ENCODE measurements at regions not wholly inside any gene's neighbourhood (a gene's known extent, or its start where the extent isn't known, plus 50 kb on each side); places are given as distances from the start of the nearest gene placed in this dataset.
"Not testable (repeated sequence)": the region's sequence is repeated elsewhere in the genome, so short reads cannot be mapped to it uniquely, and the experiment has no call there.

DNA sequence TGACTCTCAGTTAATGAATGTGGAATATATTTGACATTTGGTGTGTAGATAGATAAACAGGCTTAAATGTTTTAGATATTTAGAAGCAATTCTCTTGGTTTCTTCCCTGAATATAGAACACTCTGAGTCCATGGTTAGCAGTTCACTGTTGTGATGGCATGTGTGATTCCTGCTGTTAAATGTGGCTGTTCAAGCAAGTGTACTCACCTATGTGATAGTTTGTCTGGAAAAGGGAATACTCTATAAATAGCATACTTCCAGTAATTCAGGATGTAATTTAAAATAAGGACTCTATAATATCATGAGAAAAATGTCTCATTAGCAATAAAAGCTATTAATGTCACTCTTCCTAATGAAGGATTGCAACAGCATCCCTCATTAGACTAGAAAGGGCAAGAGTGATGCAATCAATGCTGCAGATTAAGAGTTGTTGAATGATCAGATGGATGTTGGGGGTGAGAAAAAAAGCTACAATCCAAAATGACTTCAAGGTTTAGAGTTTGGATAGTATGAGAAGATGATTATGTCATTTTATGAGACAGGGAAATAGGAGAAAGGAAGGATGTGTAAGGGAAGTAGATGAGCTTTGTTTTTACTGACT is 201.8 kb upstream of the WDFY3 start:
- DNase-seq, result no peak

DNA sequence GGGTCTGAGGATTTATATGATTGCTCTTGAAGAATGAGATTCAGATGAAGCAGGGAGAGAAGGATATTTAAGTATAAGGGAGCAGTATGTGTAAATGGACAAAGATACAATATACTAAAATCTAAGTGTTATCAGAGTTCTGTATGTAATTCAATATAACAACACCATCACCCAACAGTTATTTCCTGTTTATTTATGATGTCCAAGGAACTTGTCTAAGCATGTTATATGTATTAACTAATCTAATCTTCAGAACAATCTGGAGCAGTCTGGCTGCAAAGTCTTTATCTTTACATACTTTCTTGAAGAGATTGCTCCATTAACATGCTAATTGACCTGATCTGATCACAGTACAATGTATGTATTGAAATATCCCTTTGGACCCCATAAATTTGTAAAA is 203.8 kb upstream of the WDFY3 start:
- DNase-seq, result no peak

DNA sequence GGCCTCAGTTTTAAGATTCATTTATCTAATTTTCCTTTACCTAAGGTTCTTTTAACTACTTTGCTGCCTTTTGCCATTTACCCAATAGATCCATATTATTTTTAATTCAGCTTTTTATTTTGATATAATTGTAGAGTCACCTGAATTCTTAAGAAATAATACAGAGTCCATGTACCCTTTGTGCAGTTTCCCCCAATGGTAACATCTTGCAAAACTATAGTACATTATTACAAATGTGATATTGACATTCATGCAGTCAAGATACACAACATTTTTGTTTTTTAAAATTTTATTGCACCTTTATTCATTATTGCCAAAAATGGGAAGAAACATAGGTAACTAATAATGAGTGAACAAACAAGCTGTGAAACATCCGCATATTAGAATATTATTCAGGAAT is 208.7 kb upstream of the WDFY3 start:
- no peak for DNase-seq

DNA sequence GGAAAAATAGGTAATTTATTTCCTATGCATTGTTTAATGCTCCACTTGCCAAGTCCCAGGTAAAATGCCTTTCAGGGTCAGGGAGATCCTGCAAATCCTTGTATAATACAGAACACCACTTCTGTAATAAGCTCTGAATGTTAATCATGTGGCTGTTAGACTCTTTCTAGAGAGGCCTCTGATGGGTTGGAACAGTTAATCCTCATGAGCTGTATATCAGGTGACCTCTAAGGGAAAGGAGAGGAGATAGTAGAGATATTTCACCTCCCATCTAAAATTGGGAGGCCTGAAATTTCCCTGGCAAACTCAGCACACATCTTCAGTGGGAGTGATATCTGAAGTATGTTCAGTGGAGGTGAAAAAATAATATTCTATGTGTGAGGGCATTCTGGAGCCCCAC is 210.6 kb upstream of the WDFY3 start:
- no peak for DNase-seq

DNA sequence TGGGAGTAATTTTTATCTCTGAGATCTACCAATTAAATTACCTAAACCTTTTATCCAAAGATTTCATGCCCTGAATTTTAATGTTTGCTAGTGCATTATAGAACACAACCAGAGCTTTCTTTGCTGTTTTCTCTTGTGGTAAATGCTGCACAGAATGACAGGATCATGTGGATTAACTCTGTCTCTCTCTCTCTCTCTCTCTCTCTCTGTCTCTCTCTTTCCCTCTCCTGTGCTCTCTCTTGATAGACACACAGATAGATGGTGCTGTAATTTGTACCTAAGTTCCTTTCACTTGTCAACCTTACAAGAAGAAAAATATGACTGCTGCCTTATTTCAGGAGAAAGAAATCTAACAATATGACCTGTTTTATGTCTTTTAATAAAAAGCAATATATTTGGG is 211.2 kb upstream of the WDFY3 start:
- DNase-seq, result no peak

DNA sequence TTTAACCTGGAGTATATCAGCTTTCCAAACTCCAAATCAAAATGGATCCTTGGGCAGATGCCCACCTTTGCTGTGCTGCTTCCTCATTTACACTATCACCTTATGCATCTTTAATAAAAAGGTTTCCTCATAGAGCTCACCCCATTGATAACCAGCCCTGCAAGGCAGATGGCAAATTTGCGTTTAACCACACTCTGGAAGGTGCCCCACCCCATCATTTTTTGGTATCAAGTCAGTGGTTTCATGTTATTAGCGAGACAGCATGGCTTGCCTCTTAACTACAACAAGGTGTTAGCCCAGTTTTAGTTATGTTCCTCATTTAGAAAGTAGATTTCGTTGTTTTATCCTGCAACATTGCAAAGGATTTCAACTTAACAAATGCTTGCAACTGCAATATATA is 214.0 kb upstream of the WDFY3 start:
- no peak for DNase-seq

DNA sequence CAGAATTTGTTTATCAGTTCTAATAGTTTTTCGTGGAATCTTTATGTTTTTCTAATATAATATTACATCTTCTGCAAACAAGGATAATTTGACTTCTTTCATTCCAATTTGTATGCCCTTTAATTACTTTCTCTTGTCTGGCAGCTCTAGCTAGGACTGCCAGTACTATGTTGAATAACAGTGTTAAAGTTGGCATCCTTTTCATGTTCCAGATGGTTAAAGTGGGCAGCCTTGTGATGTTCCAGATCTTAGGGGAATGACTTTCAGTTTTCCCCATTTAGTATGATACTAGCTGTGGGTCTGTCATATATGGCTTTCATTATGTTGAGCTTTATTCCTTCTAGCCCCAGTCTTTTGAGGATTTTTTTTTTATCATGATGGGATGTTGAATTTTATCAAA is 220.6 kb upstream of the WDFY3 start:
- no peak for DNase-seq

DNA sequence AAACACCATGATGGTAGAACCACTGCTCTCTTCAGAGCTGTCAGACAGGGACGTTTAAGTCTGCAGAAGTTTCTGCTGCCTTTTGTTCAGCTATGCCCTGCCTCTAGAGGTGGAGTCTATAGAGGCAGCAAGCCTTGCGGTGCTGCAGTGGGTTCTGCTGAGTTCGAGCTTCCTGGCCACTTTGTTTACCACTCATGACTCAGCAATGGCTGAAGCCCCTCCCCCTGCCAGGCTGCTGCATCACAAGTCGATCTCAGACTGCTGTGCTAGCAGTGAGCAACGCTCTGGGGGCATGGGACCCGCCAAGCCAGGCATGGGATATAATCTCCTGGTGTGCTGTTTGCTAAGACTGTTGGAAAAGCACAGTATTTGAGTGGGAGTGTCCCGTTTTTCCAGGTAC is 229.5 kb upstream of the WDFY3 start:
- not testable (repeated sequence) for DNase-seq

DNA sequence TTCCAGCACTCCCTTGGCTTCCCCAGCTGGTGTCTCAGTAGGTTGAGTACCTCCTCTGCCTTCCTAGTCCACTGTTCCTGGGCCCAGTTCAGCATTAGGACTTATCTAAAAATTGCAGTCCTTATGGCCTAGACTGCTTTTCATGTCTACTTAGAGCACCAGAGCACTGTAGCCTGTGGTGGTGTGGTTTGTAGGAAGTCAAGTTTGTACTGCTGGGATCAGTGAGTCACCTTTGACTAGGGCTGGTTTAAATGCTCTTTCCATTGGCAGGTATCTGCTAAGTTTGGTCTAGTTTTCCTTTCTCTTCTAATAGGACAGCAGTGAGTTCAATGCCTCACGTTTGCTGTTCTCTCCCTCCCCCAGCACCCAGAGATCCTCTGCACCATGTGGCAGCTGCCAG is 233.6 kb upstream of the WDFY3 start:
- no peak for DNase-seq

DNA sequence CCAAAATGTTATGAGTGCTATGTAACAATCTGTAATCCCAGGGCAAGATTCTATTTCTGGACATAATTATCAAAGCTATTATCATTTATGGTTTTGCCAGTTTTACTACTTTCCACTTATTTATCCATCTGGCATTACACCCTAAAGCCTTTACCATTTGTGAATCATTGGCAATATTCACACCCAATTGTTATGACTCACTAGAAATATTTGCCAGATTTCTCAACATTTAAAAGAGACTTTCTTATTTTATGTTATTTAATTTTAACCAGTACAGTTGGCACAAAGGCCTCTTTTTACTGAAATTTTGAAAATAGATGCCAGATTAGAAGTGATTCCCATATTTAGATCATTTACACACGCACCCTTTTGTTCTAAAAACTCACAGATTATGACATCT is 242.7 kb upstream of the WDFY3 start:
- no peak for DNase-seq

DNA sequence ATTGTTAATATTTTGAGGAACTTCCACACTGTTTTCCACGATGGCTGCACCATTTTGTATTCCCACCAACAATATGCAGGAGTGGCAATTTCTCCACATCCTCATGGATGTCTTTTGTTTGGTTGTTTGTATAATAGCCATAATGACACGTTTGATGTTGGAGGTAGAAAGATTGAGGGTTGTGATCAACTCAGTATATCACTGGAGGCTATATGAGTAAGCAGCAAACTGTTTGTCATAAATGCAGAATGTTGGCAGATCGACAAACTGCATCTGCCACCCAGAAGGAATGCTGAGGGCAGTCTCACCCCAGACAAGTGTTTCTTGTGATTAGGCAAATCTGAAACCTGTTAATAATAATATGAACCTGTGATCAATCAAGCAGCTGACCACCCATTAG is 243.9 kb upstream of the WDFY3 start:
- DNase-seq, result no peak

DNA sequence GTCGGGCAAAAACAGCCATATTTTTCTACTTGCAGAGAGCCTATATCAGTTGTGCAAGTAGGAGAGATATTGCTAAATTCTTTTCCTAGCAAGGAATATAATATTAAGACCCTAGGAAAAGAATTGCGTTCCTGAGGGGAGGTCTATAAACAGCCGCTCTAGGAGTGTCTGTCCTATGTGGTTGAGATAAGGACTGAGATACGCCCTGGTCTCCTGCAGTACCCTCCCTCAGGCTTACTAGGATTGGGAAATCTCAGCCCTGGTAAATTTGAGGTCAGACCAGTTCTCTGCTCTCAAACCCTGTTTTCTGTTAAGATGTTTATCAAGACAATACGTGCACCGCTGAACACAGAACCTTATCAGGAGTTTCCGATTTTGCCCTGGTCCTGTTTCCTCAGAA is 250.1 kb upstream of the WDFY3 start:
- not testable (repeated sequence) for DNase-seq

DNA sequence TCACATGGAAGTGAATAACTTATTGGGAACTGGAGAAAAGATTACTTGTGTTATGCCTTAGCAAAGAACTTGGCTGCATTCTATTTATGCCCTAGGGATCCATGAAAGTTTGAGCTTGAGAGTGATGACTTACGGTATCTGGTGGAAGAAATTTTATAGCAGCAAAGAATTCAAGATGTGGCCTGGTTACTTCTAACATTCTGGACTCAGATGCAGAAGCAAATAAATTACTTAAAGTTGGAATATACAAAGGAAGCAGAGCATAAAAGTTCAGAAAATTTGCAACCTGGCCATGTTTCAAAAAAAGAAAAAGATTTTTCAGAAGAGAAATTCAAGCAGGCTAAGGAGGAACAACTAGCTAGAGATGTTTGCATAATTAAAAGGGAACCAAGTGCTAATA is 252.3 kb upstream of the WDFY3 start:
- DNase-seq, result no peak

DNA sequence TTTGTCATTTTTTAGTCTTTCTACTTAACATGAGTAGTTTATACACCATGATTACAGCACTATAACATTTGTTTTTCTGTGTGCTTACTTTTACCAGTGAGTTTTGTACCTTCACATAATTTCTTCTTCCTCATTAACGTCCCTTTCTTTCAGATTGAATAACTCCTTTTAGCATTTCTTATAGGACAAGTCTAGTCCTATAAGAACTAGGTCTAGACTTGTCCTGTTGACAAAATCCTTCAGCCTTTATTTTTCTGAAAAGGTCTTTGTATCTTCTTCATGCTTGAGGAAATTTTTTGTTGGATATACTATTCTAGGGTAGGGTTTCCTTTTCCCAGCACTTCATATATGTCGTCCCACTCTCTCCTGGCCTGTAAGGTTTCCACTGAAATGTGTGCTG is 253.3 kb upstream of the ARHGAP24 start:
- DNase-seq, result no peak

DNA sequence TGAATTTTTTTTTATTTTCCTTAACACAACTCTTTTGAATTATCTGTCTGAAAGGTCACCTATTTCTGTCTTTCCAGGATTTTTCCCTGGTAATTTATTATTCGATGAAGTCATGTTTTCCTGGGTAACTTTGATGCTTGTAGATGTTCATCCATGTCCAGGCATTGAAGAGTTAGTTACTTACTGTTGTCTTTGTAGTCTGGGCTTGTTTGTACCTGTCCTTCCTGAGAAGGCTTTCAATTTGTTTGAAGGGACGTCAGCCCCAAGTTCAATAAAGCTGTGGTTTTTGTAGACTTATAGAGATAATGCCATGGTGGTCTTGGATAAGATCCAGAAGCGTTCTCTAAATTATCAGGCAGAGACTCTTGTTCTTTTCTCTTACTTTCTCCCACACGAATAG is 252.4 kb upstream of the ARHGAP24 start:
- no peak for DNase-seq

DNA sequence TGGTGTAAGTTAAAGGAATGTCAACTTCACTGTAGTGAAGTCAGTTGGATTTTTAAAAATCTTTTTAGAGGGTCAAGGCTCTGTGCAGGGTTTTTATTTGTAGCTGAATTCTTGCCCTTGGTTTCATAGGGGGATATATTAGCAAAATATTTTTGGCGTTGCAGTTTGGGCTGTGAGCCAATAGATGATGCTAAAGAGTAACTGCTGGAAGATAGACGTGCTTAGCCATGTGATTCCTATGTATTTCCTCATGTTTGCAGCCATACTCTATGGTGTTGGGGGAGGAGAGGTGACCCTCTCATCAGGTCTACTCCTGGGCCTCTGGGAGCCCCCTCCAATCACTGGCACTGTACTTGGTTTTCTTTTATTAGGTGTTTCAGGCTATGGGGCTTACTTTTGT is 246.7 kb upstream of the ARHGAP24 start:
- DNase-seq, result no peak

DNA sequence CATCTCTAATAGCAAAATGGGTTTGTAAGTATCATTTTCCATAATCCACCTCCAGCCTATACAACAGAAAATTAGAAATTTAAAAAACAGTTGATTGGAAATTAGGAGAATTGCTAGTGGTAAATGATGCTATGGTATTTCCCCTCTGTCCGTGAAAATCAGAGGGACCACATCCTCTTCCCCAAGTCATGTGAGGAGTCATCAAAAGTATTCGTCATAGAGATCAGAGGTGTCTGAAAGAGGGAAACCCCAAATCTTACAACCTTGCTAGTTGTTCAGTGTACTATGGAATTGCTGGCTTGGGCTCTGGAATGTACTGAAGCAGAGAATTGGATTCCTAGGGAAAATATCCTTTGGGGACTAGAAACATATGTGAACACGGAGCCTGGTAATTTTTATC is 241.4 kb upstream of the ARHGAP24 start:
- no peak for DNase-seq

DNA sequence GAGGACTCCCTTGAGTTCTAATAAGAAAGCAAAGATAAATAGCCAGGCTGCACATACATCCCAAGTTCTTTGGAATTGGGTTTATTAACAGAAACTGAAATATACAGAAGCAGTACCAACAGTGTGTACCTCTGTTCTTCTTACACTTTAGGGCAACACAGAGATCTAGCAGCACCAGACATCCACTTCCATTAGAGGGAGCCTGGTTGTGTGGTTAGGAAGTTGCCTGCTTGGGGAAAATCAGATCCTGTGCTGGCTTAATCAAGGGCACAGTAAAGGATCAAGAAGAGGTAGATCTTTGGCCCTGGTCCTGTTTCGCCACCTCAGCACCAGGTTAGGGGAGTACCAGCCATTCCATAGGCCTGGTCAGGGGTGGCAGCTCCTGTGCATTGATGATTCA is 231.1 kb upstream of the ARHGAP24 start:
- no peak for DNase-seq

DNA sequence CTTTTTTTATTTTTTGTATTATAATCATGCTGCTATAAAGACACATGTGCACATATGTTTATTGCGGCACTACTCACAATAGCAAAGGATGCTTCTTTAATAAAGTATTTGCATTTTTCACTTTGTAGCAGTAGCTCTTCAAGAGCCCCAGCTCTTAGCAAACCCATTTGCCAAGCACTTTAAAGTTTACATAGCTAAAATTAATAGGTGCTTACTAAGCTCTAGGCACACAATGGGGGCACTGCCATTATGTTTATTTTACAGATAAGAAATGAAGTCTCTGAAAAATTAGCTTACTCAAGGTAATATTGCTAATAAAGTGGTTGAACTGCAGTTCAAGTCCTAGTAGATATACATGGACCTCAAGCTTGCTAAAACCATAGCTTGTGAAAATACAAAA is 230.3 kb upstream of the ARHGAP24 start:
- no peak for DNase-seq

DNA sequence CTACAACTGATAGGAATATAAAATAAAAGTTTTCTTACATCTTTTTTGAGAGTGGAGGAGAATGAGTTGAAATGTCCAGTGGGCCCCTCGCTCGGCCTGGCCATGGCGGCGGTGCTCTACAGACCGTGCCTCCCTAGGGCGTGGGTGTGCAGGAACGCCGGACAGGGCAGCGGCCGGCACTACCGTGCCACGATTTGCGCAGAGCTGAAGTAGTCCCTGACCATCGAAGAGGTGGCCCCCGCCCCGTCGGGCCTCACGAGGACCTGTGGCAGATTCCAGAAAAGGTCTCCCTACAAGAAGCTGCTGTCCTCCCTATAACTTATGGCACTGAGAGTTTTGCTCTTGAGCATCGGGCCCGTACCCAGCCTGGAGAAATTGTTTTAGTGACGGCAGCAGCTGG is 228.9 kb upstream of the ARHGAP24 start:
- DNase-seq, result no peak

DNA sequence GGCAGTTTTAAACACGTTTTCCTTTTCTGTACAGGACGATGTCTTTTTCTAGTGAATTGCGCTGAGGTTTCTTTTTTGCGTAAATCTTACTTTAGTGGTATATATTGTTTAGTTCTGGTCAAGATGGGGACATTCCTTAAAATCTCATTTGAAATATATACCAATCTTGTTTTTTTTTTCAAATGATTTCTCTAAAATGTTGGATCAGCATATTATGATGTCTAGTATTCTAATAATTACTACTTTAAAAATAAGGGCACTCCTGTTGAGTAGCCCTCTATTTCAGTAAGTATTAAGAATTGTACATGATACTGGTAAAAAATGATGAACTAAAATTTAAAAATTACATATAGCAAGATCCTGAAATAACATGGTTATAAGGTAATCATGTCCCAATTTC is 224.1 kb upstream of the ARHGAP24 start:
- DNase-seq, result no peak

DNA sequence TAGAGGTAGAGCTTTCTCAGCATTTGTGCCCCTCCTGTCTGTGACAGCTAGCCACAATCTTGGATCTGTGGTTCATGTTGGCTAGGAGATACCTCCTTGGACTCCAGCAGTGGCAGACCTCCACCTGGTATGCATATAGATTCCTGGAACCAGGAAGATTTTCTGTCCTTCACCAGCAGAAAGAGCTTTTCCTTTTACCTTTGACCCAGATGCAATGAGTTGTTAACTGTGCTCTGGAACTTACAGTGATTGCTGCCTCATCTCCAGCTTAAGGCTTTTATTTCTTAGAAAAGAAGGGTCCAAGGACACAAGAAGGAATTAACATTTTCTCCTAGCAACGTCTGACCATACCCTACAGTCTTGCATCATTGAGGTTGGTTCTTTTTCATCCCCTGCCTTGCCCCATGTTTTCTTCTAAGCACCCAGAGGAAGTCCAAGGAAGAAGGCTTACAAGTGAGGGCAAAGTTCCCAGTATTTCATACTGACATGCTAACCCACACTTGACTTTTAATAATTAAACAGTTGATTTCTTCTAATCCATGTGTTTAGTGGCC is 217.1 kb upstream of the ARHGAP24 start:
- DNase-seq, result no peak

DNA sequence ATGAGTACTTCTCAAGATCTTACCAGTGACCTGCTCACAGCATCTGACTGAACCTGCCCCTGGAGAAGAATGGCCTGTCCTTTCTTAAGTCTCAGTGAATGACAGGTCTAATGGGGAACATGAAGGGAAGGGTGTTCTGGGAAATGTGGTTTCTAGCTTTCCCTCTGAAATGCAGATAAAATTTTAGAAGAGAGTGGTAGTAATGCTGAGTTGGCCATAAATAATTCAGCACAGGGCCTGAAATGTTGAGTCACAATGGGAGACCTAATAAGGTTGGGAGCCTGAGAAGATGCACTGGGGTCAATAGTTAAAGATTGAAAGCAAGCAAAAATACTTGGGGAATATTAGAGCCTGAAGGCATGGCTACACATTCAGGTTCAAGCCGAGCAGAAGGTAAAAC is 214.9 kb upstream of the ARHGAP24 start:
- no peak for DNase-seq

DNA sequence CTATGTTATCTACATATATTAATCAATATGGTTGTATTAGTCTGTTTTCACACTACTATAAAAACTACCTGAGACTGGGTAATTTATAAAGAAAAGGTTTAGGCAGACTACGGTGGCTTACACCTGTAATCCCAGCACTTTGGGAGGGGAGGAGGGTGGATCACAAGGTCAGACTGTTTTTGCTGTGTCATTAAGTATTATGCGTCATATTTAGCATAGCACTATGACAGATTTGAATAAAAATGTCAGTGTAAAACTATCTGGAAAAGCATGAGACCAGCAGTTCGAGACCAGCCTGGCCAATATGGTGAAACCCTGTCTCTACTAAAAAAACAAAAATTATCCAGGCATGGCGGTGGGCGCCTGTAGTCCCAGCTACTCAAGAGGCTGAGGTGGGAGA is 209.7 kb upstream of the ARHGAP24 start:
- DNase-seq, result no peak

DNA sequence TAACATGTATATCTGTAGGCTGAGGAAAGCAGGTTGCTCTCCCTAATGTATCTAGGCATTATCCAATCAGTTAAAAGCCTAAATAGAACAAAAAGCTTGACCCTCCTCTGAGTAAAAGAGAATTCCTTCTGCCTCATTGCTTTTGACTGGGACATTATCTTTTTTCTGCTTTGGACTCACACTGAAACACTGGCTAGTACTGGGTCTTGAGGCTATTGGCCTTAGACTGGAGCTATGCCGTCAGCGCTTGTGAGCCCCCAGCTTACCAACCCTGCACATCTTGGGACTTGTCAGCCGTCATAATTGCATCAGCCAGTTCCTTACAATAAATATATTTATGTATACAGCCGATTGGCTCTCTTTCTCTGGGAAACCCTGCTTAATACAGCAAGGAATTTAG is 206.8 kb upstream of the ARHGAP24 start:
- no peak for DNase-seq

DNA sequence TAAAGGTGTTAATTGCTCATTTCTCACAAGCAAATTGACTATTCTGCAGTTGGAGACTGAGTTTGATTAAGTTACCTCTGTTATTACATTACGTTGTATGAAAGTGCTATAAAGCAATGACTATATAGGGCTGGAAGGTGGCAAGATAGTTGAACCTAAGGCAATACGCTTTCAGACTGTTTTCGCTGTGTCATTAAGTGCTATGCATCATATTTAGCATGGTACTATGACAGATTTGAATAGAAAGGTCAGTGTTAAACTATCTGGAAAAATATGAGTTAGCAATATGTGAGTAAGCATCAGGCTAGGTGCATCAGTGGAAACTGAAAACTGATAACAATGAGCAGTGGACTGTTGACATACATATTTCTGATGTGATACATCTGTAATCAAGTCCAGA is 206.0 kb upstream of the ARHGAP24 start:
- no peak for DNase-seq
